Omental fat pad (tissue), 3 donors: ENCODE measurements at regions not wholly inside any gene's neighbourhood (a gene's known extent, or its start where the extent isn't known, plus 50 kb on each side); places are given as distances from the start of the nearest gene placed in this dataset.

Experiments used
- ATAC-seq: fragments of 150-250 bp; one replicate; pipeline ENCODE4 v1.9.1; 2016; ENCODE audit warnings: mild to moderate bottlenecking, moderate library complexity; ENCODE audit not compliant: low FRiP score
- DNase-seq: peaks from one replicate; pipeline ENCODE4 v3.0.0-alpha.2; 2019; ENCODE audit warnings: low spot score
- TF ChIP-seq, protein P1 (sequence below), 3 donors: fragments of 450-650 bp; IDR thresholded peaks; one replicate each; pipeline ENCODE4 v1.5.1; 2016 to 2017; ENCODE audit warnings: antibody characterized with exemption in 3 of 3, mild to moderate bottlenecking in 3 of 3, moderate library complexity in 2 of 3

DNA sequence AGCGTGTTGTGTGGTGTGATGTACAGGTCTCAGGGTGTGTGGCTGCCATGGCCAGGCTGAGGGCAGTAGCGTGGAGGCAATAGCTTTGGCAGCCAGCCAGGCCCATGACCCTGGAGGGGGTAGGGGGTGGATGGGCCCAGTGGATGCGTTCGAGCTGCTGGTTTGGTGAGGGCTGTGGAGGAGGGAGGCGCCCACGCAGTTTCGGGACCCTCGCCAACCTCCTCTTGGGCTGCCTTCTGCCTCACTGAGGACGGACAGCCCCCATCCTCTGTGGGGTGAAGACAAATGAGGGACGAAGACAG lies 238.6 kb upstream of the GSE1 start:
- no peak for DNase-seq
- ATAC-seq: no peak
- TF ChIP-seq, protein P1, sequence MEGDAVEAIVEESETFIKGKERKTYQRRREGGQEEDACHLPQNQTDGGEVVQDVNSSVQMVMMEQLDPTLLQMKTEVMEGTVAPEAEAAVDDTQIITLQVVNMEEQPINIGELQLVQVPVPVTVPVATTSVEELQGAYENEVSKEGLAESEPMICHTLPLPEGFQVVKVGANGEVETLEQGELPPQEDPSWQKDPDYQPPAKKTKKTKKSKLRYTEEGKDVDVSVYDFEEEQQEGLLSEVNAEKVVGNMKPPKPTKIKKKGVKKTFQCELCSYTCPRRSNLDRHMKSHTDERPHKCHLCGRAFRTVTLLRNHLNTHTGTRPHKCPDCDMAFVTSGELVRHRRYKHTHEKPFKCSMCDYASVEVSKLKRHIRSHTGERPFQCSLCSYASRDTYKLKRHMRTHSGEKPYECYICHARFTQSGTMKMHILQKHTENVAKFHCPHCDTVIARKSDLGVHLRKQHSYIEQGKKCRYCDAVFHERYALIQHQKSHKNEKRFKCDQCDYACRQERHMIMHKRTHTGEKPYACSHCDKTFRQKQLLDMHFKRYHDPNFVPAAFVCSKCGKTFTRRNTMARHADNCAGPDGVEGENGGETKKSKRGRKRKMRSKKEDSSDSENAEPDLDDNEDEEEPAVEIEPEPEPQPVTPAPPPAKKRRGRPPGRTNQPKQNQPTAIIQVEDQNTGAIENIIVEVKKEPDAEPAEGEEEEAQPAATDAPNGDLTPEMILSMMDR (IDR thresholded peaks at IDR 0.05): no peak

DNA sequence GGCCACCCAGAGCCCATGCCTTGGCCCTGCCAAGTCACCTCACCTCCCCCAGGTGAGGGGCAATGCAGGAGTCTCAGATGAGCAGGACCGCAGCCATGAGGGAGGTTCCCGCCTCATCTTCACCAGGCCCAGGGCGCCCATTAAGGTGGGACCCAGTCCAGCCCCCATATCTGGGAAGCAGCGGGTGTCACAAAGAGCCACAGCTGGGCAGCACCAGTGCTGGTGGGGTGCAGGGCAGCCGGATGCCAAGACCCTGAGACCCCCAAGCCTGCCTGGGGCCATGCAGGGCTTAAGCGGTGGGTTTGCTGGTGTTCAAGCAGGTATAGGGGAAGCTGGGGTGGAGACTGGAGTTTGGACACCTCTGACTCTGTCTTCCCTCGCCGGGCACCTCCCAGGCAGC lies 237.8 kb upstream of the GSE1 start:
- no peak for ATAC-seq
- no peak for DNase-seq
- TF ChIP-seq, protein P1 (IDR thresholded peaks at IDR 0.05): no peak

DNA sequence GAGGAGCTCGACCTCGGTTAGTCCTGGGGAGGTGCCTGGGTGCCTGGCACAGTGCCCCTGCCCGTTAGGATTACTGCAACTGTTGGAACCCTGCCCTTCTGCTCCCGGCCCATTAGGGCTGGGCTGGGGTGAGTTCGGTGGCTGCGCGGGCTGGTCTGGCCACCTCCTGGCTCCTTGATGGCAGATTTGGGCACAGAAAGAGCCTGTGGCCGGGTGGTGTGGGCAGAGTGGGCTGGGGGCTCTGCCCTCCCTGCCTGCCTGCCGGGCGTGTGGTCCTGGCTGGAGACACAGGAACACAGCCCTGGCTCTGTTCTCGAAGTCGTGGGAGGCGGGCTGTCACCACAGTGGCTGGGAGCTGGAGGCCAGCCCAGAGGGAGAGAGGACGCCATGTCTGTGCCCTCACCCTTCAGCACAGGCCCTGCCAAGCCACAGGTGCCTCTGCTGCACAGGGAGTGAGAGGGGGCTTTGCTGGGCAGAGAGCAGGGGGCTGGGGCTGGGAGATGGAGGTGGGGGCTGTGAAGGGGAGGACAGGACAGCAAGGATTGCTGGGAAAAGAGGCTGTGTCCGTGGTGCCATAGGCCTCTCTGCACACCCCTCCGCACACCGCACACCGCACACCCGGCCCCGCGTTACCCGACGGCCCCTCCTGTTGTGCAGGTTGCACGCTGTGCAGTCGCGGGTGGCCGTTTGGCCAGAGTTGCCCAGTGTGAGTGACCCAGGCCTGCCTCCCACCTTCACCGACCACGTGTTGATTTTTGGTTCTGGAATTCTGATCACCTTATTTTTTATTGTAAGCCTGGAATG lies 236.6 kb upstream of the GSE1 start:
- ATAC-seq: no peak
- no peak for DNase-seq
- TF ChIP-seq, protein P1 (IDR thresholded peaks at IDR 0.05): no peak

DNA sequence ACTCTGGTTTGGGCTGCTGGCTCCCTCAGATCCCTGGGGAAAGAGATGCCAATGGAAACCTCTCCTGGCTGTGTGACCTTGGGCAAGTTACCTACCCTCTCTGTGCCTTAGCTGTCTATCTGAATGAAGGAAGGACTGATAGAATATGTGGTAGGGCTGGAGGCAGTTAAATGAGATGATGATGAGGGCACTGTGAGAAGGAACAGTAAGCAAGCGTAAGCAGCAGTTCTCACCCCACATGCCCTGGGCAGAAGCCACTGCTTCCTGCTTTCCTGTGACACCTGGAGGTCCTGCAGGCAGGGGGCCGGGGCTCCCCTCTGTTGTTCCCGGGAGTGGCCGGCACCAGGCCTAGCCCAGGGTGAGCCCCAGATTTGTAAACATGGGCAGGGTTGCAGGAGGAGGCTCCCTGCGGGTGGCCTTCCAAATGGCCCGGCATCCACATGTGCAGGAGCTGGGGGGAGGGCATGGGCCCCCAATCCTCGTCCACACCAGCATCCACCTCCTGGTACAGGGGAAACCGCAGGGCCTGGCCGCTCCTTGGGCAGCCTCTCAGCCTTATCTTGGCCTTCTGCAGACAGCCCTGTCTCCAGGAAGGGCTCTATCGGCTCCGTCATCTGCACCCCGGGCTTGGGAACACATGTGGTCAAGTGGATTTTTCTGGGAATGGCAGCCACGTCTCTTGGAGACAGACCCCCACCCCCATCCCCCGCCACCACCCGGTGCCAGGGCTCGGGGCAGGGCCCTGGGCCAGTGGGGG lies 235.6 kb upstream of the GSE1 start:
- ATAC-seq: no peak

DNA sequence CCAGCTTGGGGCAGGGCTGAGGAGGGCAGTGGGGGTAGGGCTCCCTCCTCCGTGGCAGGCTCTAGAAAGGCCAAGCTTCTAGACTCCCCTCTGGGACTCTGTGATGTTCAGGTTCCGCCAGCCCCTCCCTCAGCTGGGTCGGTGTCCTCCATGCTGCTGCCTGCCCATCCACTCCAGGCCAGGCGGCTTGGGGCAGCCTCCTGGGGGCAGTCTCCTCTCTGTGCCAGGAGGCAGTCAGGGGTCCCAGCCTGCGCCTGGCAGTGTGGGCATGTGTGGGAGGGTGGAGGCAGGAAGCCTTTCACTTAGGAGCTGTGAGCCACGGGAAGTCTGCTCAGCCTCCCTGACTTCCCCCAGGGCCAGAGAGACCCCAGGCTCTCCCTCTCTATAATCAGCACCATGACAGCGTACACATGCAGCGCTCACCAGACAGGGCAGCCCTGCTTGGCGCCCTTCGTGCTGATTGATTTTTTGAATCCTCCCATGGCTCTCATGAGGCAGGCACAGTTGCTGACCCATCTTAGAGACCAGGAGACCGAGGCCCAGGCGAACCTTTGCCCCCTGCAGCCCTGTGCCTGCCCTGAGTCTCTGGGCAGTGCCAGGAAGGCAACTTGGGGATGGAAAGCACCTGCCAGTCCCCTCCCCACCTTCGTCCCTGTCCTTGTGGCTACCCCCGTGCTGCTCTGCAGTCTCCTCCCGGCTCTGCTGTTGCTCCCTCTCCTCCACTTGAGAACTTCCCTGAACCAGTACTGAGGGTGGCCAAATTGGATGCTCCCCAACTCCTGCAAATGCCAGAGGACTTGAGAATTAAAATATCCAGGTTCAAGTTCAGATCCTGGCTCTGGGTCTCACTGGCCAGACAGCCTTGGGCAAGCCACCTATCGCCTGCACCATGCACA lies 234.7 kb upstream of the GSE1 start:
- DNase-seq (no peak), ATAC-seq (no peak)
- TF ChIP-seq, protein P1 (IDR thresholded peaks at IDR 0.05): no peak

More for the DNA sequence above, 235.6 kb upstream of the GSE1 start:
- TF ChIP-seq, protein P1 (IDR thresholded peaks at IDR 0.05): no peak
- DNase-seq: no peak

DNA sequence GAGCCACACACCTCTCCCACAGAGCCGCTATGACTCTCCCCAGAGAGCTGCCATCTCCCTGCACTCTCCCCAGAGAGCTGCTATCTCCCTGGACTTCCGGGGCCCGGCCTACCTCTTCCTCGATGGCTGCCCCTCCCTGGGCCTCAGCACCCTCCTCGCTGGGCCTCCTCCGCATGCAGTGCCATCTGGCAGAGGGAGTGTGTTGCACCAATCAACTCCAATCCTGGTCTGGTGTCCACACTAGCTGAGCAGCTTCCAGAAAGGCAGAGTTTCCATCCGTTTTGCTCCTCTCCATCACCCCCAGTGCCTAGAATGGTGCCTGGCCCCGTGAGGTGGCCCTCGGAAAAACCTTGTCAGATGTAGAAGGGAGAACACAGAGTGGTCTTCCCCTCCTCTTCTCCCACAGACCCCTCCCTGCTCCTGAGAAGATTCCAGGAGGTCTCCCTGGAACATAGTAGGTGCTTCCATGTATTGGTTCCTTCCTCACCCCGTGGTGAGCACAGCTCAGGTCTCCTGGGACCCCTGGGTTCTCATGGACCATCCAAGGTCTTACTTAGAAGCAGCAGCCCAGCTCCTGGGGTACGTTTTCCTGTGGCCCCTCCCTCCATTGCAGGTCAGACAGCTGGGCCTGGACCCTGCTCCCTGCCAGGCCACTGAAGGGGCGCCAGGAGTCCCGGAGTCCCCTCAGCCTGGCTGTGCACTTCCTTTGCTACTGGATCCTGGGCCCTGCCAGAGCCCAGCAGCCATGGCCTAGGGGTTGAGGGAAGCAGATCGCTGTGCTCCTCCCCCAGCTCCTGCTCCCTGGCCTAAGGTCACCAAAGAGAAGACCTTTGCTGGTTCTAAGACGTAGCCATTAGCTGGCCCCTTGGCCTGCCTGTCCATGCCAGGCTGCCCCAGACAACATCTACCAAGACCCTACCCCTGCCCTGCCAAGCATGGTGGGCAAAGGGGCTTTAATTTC lies 233.8 kb upstream of the GSE1 start:
- ATAC-seq: no peak
- TF ChIP-seq, protein P1 (IDR thresholded peaks at IDR 0.05): no peak
- no peak for DNase-seq
